ENCODE measurements at regions not wholly inside any gene's neighbourhood (a gene's known extent, or its start where the extent isn't known, plus 50 kb on each side); places are given as distances from the start of the nearest gene placed in this dataset.
A peak's percentile ranks its signal among the peaks of the same experiment; 100 is the strongest.

DNA sequence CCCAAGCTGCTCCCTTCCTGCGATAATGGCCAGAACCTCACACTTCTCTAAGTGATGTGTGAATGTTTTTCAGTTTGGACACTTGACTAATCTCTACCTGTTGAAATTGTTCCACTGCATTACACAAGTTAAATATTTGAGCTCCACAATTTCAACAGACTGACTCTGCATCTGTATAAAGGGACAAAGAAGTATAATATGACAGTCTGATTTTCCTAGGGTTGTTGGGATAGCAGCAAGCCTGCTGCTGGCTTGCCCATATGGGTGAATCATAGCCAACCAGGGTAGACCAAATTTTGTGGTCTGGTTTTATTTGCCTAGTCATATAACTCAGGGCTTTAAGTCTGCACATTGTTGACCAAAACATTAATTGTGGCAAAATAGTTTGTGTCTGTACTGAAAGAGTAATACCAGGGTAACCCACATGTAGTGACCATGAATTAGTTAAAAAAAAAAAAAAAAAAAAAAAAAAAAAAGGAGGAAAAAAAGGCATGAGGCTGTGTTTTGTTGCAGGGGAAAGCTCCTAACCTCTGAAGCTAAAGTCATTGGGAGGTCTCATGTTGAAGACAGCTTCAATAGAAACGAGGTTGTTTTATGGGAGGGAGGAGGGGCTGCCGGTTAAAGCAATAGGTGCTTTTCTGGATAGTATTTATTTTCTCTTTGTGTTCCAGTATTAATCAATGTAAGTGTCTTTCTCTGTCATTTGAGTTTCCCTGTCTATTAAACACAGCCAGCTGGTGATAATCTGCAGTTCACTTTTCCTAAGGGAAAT lies 534.2 kb downstream of the RAB28 start:
- TF ChIP-seq, protein P1, sequence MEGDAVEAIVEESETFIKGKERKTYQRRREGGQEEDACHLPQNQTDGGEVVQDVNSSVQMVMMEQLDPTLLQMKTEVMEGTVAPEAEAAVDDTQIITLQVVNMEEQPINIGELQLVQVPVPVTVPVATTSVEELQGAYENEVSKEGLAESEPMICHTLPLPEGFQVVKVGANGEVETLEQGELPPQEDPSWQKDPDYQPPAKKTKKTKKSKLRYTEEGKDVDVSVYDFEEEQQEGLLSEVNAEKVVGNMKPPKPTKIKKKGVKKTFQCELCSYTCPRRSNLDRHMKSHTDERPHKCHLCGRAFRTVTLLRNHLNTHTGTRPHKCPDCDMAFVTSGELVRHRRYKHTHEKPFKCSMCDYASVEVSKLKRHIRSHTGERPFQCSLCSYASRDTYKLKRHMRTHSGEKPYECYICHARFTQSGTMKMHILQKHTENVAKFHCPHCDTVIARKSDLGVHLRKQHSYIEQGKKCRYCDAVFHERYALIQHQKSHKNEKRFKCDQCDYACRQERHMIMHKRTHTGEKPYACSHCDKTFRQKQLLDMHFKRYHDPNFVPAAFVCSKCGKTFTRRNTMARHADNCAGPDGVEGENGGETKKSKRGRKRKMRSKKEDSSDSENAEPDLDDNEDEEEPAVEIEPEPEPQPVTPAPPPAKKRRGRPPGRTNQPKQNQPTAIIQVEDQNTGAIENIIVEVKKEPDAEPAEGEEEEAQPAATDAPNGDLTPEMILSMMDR (conservative IDR thresholded peaks at IDR 0.05): no peak
- Mint-ChIP-seq H3K36me3 (ENCODE audit: low read depth) (no peaks in the 10 kb centered on the region), H3K4me3 (no peak overlapping the region), H3K27me3 (ENCODE audit: low read depth) (no peaks in the 10 kb centered on the region), H3K4me1 (no peaks in the 10 kb centered on the region), H3K27ac (ENCODE audit: unreplicated experiment) (no peak overlapping the region), H3K9me3 (peaks cover 2% of the 10 kb centered on the region)
- no peak for DNase-seq (ENCODE audit: low read depth, low spot score)

DNA sequence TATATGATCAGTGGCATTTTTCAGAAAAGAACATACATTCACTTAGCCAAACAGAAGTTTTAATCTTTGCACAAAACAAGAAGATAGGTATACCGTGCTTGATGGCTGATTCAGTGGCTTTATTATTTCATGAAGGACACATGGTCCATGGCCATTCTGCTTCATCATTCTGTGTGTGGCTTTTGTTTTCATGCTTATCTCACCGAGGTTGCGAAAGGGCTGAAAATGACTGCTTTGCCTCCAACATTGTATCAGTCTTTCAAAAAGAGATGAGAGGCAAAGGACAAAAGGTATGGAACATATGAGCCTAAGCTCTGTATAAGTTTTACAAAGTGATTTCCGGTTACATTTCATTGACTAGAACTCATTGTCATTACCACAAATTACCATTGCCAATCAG lies 541.1 kb downstream of the RAB28 start:
- H3K27ac Mint-ChIP-seq (ENCODE audit: unreplicated experiment): no peak overlapping the region
- H3K4me1 Mint-ChIP-seq: no peaks in the 10 kb centered on the region
- H3K4me3 Mint-ChIP-seq: no peak overlapping the region
- no peak for DNase-seq (ENCODE audit: low read depth, low spot score)
- H3K27me3 Mint-ChIP-seq (ENCODE audit: low read depth): no peaks in the 10 kb centered on the region
- no peaks in the 10 kb centered on the region for H3K9me3 Mint-ChIP-seq
- no peaks in the 10 kb centered on the region for H3K36me3 Mint-ChIP-seq (ENCODE audit: low read depth)
- TF ChIP-seq, protein P1 (conservative IDR thresholded peaks at IDR 0.05): no peak

DNA sequence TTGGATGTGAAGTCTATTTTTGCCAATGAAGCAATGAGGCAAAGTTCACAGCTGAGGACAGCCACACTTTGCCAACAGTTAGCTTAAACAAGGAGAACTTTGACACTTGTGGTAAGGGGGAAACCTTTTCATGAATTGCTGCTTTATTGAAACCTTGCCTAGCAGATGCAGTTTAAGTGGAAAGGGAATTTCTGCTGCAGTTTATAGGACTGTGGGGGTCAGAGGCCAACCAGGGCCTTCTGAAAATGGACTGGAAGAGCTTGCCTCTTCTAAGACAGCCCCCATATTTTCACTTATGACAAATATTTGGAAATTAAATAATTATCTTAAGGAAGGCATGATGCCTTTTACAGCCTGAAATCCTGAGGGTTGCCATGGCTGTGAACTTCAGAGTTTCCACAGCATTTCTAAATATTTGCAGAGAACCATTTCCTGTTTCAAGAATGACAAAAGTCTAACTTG lies 550.3 kb downstream of the RAB28 start:
- peaks cover 5% of the 10 kb centered on the region for H3K27me3 Mint-ChIP-seq (ENCODE audit: low read depth)
- peaks cover 29% of the 10 kb centered on the region for H3K4me1 Mint-ChIP-seq
- no peak overlapping the region for H3K4me3 Mint-ChIP-seq
- H3K36me3 Mint-ChIP-seq (ENCODE audit: low read depth): no peaks in the 10 kb centered on the region
- no peaks in the 10 kb centered on the region for H3K9me3 Mint-ChIP-seq
- TF ChIP-seq, protein P1 (conservative IDR thresholded peaks at IDR 0.05): no peak
- DNase-seq (ENCODE audit: low read depth, low spot score): peak; percentile 3
- H3K27ac Mint-ChIP-seq (ENCODE audit: unreplicated experiment): no peak overlapping the region

DNA sequence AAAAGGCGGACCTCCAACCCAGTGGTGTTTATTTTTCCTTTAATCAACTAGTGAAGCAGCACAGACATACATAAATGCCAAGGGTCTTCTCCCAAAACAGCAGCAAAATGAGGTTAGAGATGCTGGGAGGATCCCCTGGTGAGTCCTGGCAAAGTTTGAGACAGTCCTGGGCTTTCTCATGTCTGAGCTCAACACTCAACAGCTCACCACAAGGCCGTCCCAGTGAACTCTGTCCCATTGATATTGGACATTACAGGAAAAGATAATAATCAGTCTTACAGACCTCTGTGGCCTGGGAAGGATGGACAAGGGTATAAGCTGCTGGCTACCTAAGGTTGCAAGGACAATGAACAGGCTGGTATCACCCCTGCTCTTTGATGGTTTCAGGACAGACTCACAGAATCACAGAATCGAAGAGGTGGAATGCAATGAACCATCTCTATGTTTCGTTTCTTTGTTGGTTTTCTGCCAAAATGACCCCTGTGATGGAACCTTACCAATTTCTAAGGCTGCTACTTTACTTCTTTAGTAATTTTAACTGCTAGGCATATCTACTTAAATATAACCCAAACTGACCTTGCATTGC lies 551.8 kb downstream of the RAB28 start:
- H3K36me3 Mint-ChIP-seq (ENCODE audit: low read depth): no peaks in the 10 kb centered on the region
- no peak overlapping the region for H3K27ac Mint-ChIP-seq (ENCODE audit: unreplicated experiment)
- H3K9me3 Mint-ChIP-seq: no peaks in the 10 kb centered on the region
- no peak for DNase-seq (ENCODE audit: low read depth, low spot score)
- peaks cover 29% of the 10 kb centered on the region for H3K4me1 Mint-ChIP-seq
- H3K27me3 Mint-ChIP-seq (ENCODE audit: low read depth): peaks cover 5% of the 10 kb centered on the region
- H3K4me3 Mint-ChIP-seq: no peak overlapping the region
- TF ChIP-seq, protein P1 (conservative IDR thresholded peaks at IDR 0.05): no peak

DNA sequence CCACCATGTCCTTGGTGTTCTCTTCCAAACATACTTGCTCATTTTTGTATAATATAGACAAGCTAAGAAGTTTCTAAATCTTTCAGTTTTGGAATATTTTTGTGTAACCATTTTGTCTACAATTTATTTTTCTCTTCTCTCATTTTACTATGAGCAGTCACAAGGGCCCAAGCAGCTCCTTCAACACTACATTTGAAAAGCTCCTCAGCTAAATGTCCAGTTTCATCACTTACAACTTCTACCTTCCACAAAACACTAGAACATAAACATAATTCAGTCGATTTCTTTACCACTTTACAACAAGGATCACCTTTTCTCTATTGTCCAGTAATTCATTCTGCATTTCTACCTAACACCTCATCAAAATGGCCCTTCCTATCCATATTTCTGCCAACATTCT lies 554.4 kb downstream of the RAB28 start:
- Mint-ChIP-seq H3K27me3 (ENCODE audit: low read depth) (no peaks in the 10 kb centered on the region), H3K9me3 (no peaks in the 10 kb centered on the region), H3K27ac (ENCODE audit: unreplicated experiment) (no peak overlapping the region), H3K36me3 (ENCODE audit: low read depth) (no peaks in the 10 kb centered on the region), H3K4me3 (no peak overlapping the region), H3K4me1 (peaks cover 20% of the 10 kb centered on the region)
- TF ChIP-seq, protein P1 (conservative IDR thresholded peaks at IDR 0.05): no peak
- no peak for DNase-seq (ENCODE audit: low read depth, low spot score)

Measured in neural crest cell (in vitro differentiated cells).